HK-2 (cell line): ENCODE measurements at regions not wholly inside any gene's neighbourhood (a gene's known extent, or its start where the extent isn't known, plus 50 kb on each side); places are given as distances from the start of the nearest gene placed in this dataset.
"Not testable (repeated sequence)": the region's sequence is repeated elsewhere in the genome, so short reads cannot be mapped to it uniquely, and the experiment has no call there.

Source experiments
- DNase-seq: peaks from one replicate; pipeline ENCODE4 v3.0.0-alpha.2; 2018; ENCODE audit not compliant: unreplicated experiment

- DNase-seq: no peak
Observed at GRCh38 chr5:126000507-126000906, 422.7 kb upstream of the GRAMD2B start.

GRCh38 chr5:126002222-126002897 lies 420.8 kb upstream of the GRAMD2B start:
- peak; percentile 37 for DNase-seq

- peak; percentile 1 for DNase-seq
Observed at GRCh38 chr5:126003309-126003708, 419.9 kb upstream of the GRAMD2B start.

GRCh38 chr5:126004636-126005035 lies 418.6 kb upstream of the GRAMD2B start:
- DNase-seq: no peak

- DNase-seq: no peak
Observed at GRCh38 chr5:126007841-126008240, 415.4 kb upstream of the GRAMD2B start.

GRCh38 chr5:126009566-126009965 lies 413.6 kb upstream of the GRAMD2B start:
- no peak for DNase-seq

GRCh38 chr5:126011526-126011925 lies 411.7 kb upstream of the GRAMD2B start:
- DNase-seq: not testable (repeated sequence)

GRCh38 chr5:126014676-126015075 lies 408.5 kb upstream of the GRAMD2B start:
- no peak for DNase-seq

- DNase-seq: no peak
Observed at GRCh38 chr5:126015235-126016181, 407.7 kb upstream of the GRAMD2B start.

GRCh38 chr5:126016256-126016655 lies 407.0 kb upstream of the GRAMD2B start:
- no peak for DNase-seq

- no peak for DNase-seq
Observed at GRCh38 chr5:126017096-126017495, 406.1 kb upstream of the GRAMD2B start.

- no peak for DNase-seq
Observed at GRCh38 chr5:126020770-126021169, 402.4 kb upstream of the GRAMD2B start.

GRCh38 chr5:126023994-126024441 lies 399.2 kb upstream of the GRAMD2B start:
- DNase-seq: no peak

- no peak for DNase-seq
Observed at GRCh38 chr5:126027149-126027548, 396.1 kb upstream of the GRAMD2B start.

GRCh38 chr5:126027652-126028051 lies 395.6 kb upstream of the GRAMD2B start:
- no peak for DNase-seq

GRCh38 chr5:126028336-126028735 lies 394.9 kb upstream of the GRAMD2B start:
- DNase-seq: no peak

GRCh38 chr5:126029282-126029681 lies 393.9 kb upstream of the GRAMD2B start:
- not testable (repeated sequence) for DNase-seq

GRCh38 chr5:126030698-126031097 lies 392.5 kb upstream of the GRAMD2B start:
- DNase-seq: no peak

- DNase-seq: no peak
Observed at GRCh38 chr5:126031989-126032716, 391.1 kb upstream of the GRAMD2B start.

GRCh38 chr5:126043688-126044087 lies 379.5 kb upstream of the GRAMD2B start:
- no peak for DNase-seq

- DNase-seq: no peak
Observed at GRCh38 chr5:126044111-126044668, 379.0 kb upstream of the GRAMD2B start.
